T follicular helper cell (primary cell): ENCODE measurements at regions not wholly inside any gene's neighbourhood (a gene's known extent, or its start where the extent isn't known, plus 50 kb on each side); places are given as distances from the start of the nearest gene placed in this dataset.
"Not testable (repeated sequence)": the region's sequence is repeated elsewhere in the genome, so short reads cannot be mapped to it uniquely, and the experiment has no call there.

Experiments
- DNase-seq: peaks from one replicate; pipeline ENCODE4 v3.0.0-alpha.2; 2020; ENCODE audit warnings: low read depth

DNA sequence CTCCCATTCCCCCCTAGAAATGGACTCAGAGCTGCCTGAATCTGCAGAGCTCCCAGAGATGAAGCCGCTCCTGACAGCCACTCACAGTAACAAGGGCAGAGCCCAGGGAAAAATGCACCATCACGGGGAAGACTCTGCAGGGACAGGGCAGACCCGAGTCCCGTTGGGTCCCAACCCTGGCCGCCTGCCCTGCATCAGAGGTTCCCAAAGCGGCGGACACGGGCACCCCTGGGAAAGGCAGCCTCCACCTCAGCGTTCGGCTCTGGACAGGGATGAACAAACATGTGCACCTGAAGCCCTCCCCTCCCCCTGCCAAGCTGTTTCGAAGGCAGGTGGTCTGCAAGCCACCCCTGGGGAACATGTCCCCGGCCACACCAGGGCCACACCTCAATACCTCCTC, 320.4 kb downstream of the ADGRD1 start:
- DNase-seq: no peak

DNA sequence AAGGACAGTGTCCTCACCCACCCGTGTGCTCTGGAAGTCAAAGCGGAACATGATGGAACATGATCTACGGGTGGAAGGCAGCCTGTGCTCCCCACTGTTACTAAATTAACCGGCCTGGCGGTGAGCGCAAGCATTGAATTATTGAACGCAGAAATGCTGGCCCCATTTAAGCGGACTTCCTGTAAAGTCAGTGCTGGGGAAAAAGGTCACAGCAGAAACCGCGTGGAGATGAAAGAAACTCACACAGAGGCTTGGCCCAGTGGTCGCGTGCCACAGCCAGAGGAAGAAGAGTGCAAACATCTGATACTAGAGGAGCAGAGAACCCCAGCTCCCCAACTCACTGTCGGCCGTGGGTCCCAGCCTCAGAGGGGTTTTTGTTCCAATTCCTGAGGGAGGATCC, 321.2 kb downstream of the ADGRD1 start:
- DNase-seq: no peak

- no peak for DNase-seq
Measured at GRCh38 chr12:131275824-131276223, 322.1 kb downstream of the ADGRD1 start.

DNA sequence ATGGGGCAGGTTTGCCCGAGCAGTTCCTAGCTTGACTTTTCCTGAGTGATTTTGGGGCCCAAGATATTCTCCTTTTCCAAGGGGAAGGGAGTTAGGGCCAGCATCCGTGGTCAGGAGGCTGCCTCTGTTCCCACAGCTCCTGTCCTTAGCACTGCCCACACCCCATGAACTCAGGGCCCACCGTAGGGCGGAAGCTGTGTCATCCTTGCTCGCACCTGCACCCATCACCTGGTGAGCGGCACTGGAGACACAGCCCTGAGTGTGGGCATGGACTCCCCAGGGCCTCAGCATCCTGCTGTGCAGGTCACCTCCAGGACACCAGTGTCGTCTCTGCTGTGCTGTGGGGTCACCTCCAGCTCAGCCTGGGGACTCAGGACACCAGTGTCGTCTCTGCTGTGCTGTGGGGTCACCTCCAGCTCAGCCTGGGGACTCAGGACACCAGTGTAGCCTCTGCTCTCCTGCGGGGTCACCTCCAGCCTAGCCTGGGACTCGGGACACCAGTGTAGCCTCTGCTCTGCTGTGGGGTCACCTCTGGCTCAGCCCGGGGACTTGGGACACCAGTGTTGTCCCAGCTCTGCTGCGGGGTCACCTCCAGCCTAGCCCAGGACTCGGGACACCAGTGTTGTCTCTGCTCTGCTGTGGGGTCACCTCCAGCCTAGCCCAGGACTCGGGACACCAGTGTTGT, 322.9 kb downstream of the ADGRD1 start:
- no peak for DNase-seq

- not testable (repeated sequence) for DNase-seq
Measured at GRCh38 chr12:131277186-131278091, 323.7 kb downstream of the ADGRD1 start.

DNA sequence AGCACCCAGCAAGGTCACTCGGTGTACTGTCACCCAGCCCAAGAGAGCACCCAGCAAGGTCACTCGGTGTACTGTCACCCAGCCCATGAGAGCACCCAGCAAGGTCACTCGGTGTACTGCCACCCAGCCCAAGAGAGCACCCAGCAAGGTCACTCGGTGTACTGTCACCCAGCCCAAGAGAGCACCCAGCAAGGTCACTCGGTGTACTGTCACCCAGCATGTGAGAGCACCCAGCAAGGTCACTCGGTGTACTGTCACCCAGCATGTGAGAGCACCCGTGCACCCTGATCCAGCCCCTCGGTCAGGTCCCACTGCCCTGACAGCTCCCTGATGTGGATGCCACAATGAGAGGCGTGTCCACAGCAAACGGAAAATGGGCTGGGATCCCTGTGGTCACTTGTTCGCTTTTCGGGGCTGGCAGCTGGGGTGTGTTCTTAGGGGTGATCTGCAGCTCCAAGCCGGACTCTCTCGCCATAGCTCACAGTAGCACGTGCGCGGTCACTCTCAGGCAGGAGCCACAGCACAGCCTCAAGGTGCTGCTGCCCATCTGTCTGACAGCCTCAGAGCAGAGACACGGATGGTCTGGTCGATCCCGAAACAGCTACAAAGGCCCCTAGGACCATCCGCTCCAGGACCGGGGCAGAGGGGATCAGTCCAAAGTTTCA, 324.9 kb downstream of the ADGRD1 start:
- DNase-seq: not testable (repeated sequence)

GRCh38 chr12:131279281-131279921, 325.7 kb downstream of the ADGRD1 start:
- DNase-seq: no peak

- DNase-seq: no peak
Measured at GRCh38 chr12:131280426-131280825, 326.7 kb downstream of the ADGRD1 start.

GRCh38 chr12:131281016-131281415, 327.3 kb downstream of the ADGRD1 start:
- no peak for DNase-seq

GRCh38 chr12:131282292-131283080, 328.8 kb downstream of the ADGRD1 start:
- DNase-seq: no peak

DNA sequence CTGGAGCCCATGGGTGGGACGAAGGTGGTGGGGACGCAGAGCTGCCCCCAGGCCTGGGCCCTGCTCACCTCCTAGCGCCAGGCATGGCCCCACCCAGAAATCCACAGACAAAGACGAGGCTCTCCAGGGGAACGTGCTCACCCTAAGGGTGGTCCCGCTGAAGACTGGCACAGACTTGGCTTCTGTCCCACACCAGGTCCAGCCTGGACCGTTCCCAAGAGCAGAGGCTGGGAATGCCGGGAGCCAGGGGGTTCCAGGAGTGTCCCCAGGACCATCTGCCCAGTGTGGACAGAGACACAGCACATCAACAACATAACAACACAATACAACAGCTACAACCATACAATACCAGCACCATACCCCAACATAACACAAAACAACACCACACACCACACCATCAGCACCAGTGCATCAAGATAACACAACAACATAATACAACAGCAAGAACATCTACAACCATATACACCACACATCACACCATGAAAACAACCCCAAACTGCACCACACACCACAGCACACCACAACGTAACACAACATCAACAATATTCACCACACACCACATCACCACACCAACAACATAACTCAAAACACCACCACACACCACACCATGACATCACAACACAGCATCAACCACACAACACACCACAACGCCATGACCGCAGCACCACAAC, 329.6 kb downstream of the ADGRD1 start:
- no peak for DNase-seq

DNA sequence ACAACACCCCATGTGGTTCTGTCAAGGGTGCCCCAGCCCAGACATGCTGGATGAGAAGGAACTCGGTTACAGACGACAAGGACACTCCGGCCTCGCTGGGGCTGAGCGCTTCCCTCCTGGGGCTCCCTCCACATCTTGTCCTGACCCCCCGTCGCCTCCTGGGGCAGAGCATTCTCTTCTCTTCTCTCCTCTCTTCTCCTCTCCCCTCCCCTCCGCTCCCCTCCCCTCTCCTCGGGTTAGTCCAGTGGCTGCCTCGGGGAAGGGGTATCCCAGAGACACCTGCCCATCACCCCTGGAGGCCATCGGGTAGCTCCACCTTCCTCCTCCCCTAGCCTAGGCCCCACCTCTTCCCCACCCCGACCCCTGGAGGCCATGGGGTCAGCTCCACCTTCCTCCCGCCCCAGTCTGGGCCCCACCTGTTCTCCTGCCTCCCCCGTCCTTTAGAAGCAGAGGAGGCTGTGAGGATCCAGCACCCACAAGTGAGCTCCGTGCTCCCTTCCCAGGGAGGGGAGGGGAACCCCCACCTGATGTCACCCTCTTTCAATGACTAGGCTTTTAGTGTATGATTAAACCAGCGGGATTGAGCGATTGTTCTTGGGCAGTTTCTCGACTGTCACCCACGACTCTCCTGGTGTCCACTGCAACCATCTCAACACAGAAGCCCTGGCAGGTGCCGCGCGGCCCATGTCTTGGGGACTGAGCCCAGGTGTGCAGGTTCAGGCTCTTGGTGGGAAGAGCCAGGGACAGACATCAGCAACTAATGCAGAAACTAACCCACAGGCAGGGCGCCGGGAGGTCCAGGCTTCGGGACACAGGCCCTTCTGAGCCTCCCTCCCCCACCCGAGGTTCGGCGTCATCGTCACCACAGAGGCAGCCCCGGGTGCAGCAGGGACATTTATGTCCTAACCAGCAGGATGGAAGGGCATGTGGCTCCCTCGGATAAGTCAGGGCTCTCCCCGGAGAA, 330.4 kb downstream of the ADGRD1 start:
- DNase-seq: not testable (repeated sequence)

DNA sequence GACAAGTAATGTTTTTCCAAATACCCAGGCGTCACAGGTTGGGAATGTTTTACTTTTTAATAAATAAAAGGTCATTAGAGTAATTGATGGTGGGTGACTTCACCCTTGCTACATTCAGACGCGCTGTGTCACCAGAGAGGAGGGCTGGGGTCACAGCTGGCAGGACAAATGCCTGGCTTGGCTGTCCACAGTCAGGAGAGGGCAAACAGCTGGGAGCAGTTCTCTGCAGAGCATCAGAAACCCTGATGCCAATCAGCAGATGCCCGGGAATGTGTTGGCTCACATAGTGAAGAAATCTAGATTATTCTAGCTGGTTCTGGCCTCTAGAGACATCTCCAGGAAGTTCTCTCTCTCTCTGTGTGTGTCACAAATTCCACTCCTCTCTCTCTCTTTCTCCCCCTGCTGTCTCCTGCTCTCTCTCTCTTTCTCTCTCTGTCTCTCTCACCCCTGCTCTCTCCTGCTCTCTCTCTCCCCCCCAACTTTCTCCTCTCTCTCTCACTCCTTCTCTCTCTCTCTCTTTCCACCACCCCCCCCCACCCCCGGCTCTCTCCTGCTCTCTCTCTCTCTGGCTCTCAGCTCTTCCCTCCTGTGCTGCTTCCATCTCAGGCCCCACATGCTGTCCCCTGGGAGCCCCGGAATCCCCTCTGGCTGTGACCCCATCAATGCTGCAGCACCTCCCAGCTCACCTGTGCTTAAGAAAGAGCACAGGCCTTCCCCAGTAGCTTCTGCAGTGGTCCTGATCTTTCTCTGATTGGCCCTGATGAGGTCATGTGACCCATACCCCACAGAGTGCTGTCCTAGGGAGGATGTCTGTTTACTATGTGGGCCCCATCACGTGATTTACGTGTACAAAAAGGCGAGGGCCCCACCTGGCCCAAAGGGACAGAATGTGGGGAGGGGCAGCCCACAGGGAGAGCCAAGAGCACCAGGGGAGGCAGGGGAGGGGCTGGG, 331.5 kb downstream of the ADGRD1 start:
- not testable (repeated sequence) for DNase-seq

- DNase-seq: not testable (repeated sequence)
Measured at GRCh38 chr12:131285905-131286295, 332.2 kb downstream of the ADGRD1 start.

- not testable (repeated sequence) for DNase-seq
Measured at GRCh38 chr12:131286301-131286700, 332.6 kb downstream of the ADGRD1 start.

- DNase-seq: no peak
Measured at GRCh38 chr12:131287015-131287937, 333.6 kb downstream of the ADGRD1 start.
